ENCODE measurements at regions not wholly inside any gene's neighbourhood (a gene's known extent, or its start where the extent isn't known, plus 50 kb on each side); places are given as distances from the start of the nearest gene placed in this dataset.

GRCh38 chr11:28849053-28849452 is 740.9 kb downstream of the METTL15 start:
- DNase-seq (ENCODE audit: extremely low read depth, low read depth) = no peak

DNA sequence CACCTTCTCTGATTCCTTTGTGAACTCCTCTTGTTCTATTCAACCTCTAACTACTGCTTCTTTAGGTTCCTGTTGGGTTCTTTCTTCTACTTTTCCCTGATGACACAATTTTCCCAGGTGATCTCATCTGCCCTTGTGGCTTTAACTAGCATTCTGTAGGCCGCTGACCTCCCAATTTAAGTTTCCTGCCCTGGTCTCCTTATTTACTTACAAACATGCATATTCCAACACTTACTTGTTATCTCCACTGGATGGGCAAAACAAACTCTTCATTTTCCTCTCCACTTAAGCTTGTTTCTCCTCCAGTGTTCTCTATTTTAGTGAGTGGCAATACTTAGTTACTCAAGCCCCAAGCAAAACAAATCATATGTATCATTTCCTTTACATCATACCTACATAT is 734.5 kb downstream of the METTL15 start:
- no peak for DNase-seq (ENCODE audit: extremely low read depth, low read depth)

GRCh38 chr11:28838741-28839140 is 730.6 kb downstream of the METTL15 start:
- peak; percentile 85 for DNase-seq (ENCODE audit: extremely low read depth, low read depth)

GRCh38 chr11:28837599-28837998 is 729.4 kb downstream of the METTL15 start:
- DNase-seq (ENCODE audit: extremely low read depth, low read depth) = no peak

- DNase-seq (ENCODE audit: extremely low read depth, low read depth) = peak; percentile 97
Observed at GRCh38 chr11:28836285-28837081, 728.3 kb downstream of the METTL15 start.

- DNase-seq (ENCODE audit: extremely low read depth, low read depth) = peak; percentile 84
Observed at GRCh38 chr11:28835790-28836189, 727.6 kb downstream of the METTL15 start.

DNA sequence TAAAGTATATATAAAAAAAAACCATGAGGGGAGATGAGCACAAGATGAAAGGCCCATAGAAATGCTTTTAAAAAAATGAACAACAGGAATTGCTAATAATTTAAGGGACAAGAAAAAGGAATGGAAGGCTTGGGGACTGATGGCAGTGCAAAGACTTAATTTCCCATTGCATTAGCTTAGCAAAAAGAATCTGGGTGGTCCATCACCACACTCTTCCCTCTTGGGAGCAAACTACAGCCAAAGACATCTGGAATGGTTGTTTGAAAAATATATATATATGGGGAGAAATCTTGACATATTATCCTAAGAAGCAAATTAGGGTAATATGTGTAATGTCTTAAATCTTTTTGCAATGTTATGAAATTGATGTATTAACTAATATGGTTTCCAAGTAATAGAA is 727.1 kb downstream of the METTL15 start:
- no peak for DNase-seq (ENCODE audit: extremely low read depth, low read depth)

DNA sequence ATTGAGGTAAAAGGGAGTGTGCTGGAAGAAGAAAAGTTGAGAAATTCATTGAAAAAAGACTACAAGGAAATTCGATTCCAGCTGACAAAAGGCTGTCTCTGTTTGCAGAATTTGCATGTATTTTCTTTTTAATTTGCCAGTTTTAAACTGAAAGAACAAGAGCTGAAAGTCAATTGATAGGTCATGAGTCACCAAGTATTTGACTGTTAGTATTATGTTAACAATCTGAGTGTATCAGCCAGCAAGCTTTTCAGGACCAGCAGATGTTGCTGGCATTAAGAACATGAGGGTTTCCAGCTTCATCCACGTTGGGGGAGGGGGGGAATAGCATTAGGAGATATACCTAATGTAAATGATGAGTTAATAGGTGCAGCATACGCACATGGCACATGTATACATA is 726.7 kb downstream of the METTL15 start:
- peak; percentile 85 for DNase-seq (ENCODE audit: extremely low read depth, low read depth)

GRCh38 chr11:28833670-28834069 is 725.5 kb downstream of the METTL15 start:
- peak; percentile 98 for DNase-seq (ENCODE audit: extremely low read depth, low read depth)

DNA sequence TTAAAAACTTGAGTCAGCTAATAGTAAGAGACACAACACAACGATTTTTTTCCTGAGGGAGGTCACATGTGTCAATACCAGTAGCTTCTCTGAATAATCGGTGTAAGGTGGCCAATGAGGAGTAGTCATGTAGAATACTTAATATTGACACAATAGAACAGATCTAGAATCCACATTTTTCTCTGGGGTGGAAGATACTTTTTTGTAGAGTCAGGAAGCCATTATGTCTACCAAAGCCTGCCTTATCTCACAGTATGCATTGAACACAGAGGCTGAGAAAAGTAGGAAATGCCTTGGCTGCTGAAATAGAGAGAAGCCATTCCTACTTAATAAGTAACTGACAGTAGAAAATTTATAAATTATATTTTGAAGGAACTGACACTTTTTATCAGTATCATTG is 725.0 kb downstream of the METTL15 start:
- peak; percentile 80 for DNase-seq (ENCODE audit: extremely low read depth, low read depth)

GRCh38 chr11:28826807-28827206 is 718.6 kb downstream of the METTL15 start:
- DNase-seq (ENCODE audit: extremely low read depth, low read depth) = no peak

DNA sequence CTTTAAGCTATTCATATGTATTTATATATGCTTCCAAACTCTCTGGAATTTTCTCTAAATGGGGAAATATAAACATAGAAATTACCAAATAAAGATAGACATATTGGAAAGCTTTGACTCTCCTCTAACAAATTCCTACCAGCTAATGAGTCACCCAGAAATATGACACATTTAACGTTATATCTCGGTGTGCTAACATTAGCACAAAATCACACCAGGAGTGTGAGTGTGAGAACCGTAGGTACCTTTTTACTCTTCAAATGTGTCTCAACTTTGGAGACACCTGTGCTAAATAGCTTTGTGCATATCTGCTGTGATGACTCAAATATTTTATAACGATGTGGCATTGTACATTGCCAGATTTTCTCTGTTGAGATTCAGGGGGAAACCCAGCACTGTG is 714.4 kb downstream of the METTL15 start:
- peak; percentile 48 for DNase-seq (ENCODE audit: extremely low read depth, low read depth)

DNA sequence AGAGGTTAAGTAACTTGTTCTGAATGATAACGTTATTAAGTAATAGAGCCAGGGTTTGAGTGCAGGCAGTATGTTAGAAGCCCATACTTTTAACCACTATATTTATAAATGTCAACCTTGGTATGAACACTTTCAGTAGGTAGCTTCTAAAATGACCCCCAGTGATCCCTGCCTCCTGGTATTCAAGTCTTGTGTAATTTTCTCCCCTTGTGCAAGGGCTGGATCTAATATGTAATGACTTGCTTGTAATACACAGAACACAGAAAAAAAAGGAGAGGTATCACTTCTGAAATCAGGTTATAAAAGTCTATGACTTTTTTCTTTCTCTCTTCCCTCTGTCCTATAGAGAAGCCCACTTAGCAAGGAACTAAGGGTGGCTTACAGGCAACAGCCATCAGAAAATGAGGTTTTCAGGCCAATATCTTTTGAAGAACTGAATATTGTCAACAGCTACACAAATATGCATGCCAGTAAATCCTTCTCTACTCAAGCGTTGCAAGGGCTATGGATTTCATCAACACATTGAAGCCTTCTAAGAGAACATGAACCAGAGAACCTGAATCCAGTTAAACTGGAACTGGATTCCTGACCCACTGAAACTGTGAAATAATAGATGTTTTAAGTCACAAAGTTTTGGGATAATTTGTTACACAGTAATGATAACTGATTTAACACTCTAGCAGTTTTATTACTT is 712.3 kb downstream of the METTL15 start:
- peak; percentile 63 for DNase-seq (ENCODE audit: extremely low read depth, low read depth)

GRCh38 chr11:28819741-28820140 is 711.6 kb downstream of the METTL15 start:
- peak; percentile 47 for DNase-seq (ENCODE audit: extremely low read depth, low read depth)

- DNase-seq (ENCODE audit: extremely low read depth, low read depth) = no peak
Observed at GRCh38 chr11:28815110-28815509, 706.9 kb downstream of the METTL15 start.

DNA sequence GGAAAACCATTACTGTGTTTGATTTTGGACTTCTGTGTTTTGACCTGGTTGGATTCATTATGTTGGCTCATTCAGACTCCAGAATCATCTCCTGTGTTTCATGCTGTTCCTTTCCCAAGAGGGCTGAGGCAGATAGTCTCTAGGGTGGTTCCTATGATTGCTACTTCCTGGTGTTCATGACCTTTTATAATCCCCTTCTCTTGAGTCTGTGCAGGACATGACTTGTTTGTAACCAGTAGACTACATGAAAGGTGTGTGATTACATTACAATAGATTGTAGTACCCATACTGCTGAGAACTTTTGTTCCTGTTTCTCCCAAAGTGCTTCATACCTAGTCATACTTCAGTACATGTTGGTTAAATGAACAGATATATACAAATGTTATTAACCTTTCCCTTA is 700.6 kb downstream of the METTL15 start:
- DNase-seq (ENCODE audit: extremely low read depth, low read depth) = no peak

DNA sequence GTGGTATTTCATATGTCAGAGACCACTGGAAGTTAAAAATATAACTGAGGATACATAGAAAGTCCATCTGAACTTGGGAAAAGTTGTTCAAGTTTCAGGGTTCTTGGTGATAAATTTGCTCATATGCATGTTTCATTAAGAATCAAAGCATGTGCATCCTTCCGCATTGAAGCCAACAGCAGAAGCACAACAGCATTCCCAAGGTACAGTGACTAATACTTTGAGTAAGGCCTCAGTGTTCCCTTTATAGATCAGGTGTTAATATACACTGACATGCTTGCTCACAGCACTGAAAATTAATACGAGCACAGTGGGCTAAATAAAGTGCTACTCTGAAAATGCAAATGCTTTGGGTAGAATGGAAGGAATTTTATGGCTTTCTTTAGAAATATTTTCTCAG is 691.1 kb downstream of the METTL15 start:
- no peak for DNase-seq (ENCODE audit: extremely low read depth, low read depth)

GRCh38 chr11:28798286-28798685 is 690.1 kb downstream of the METTL15 start:
- no peak for DNase-seq (ENCODE audit: extremely low read depth, low read depth)

DNA sequence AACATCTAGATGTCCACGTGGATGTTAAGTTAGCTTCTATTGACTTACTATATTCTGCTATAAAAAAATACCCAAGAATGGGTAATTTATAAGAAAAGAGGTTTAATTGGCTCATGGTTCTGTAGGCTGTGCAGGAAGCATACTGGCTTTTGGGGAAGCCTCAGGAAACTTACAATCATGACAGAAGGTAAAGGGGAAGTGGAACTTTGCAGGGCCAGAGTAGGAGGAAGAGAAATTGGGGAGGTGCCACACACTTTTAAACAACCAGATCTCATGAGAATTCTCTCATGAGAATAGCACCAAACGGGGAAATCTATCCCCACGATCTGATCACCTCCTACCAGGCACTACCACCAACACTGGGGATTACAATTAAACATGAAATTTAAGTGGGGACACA is 689.3 kb downstream of the METTL15 start:
- no peak for DNase-seq (ENCODE audit: extremely low read depth, low read depth)

- no peak for DNase-seq (ENCODE audit: extremely low read depth, low read depth)
Observed at GRCh38 chr11:28794405-28794804, 686.2 kb downstream of the METTL15 start.

DNA sequence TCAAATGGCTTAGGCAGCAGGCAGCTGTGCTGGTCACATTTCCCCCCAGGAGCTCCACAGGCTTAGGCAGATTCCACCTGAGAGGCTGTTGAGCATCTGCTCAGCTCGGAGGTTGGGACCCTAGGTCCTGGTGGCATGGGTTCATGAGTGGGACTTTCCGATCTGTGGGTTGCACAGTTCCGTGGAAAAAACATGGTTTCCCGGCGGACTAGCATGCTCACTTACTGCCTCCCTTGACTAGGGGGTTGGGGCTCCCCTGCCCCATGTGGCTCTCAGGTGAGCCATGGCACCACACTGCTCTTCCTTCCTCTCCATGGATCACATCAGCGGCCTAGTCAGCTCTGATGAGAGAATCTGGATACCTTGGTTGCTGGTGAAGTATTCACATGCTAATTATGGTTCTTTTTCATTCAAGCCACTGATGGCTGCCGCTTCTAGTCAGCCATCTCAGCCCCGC is 685.1 kb downstream of the METTL15 start:
- DNase-seq (ENCODE audit: extremely low read depth, low read depth) = no peak

- DNase-seq (ENCODE audit: extremely low read depth, low read depth) = no peak
Observed at GRCh38 chr11:28792856-28793255, 684.7 kb downstream of the METTL15 start.
